MCF 10A (cell line): ENCODE measurements at regions not wholly inside any gene's neighbourhood (a gene's known extent, or its start where the extent isn't known, plus 50 kb on each side); places are given as distances from the start of the nearest gene placed in this dataset.

Experiments
- BruUV-seq: library from RNA; stranded (reverse); fragments of 400-500 nt; replicated peaks from 2 replicates; lab custom pipeline; 2021; lab: Mats Ljungman, UMichigan
- CTCF ChIA-PET: fragments of 300-600 bp; sonication (Branson Sonifier 250); formaldehyde crosslinking; extraction: SDS; loops from one replicate; lab custom pipeline; 2021; ENCODE audit warnings: antibody characterized with exemption, inconsistent platforms; lab: Yijun Ruan, JAX
- POLR2A ChIA-PET: fragments of 300-600, 350-650 bp; sonication (Branson Sonifier 250); formaldehyde crosslinking; extraction: SDS; loops from one replicate; lab custom pipeline; 2020; ENCODE audit warnings: antibody characterized with exemption, inconsistent platforms; lab: Yijun Ruan, JAX
- DNase-seq: peaks from one replicate; pipeline ENCODE4 v3.0.0-alpha.2; 2018; ENCODE audit not compliant: unreplicated experiment
- H3K27ac Mint-ChIP-seq: one replicate; pipeline ENCODE4 v1.8.0; 2022; ENCODE audit warnings: mild to moderate bottlenecking, low read depth, mixed read lengths; ENCODE audit not compliant: unreplicated experiment
- H3K27me3 Mint-ChIP-seq: one replicate; pipeline ENCODE4 v1.8.0; 2022; ENCODE audit warnings: mixed read lengths; ENCODE audit not compliant: insufficient read depth, unreplicated experiment
- H3K36me3 Mint-ChIP-seq: one replicate; pipeline ENCODE4 v1.8.0; 2022; ENCODE audit warnings: mild to moderate bottlenecking, moderate library complexity, mixed read lengths; ENCODE audit not compliant: insufficient read depth, unreplicated experiment
- H3K4me1 Mint-ChIP-seq: one replicate; pipeline ENCODE4 v1.8.0; 2022; ENCODE audit warnings: mixed read lengths; ENCODE audit not compliant: insufficient read depth, unreplicated experiment
- H3K4me3 Mint-ChIP-seq: one replicate; pipeline ENCODE4 v1.8.0; 2022; ENCODE audit warnings: mild to moderate bottlenecking, moderate library complexity, mixed read lengths; ENCODE audit not compliant: unreplicated experiment
- H3K9me3 Mint-ChIP-seq: one replicate; pipeline ENCODE4 v1.8.0; 2022; ENCODE audit warnings: mixed read lengths; ENCODE audit not compliant: unreplicated experiment
- CTCF ChIP-seq: fragments of 200-600 bp; IDR thresholded peaks from one replicate; pipeline ENCODE4 v1.8.0; 2022; ENCODE audit warnings: antibody characterized with exemption, mild to moderate bottlenecking; ENCODE audit not compliant: unreplicated experiment
- intact Hi-C: fragments of 100-400 bp; cut with micrococcal nuclease; formaldehyde crosslinking; loops from 2 replicates; pipeline ENCODE4 v1.14.1; 2022

DNA sequence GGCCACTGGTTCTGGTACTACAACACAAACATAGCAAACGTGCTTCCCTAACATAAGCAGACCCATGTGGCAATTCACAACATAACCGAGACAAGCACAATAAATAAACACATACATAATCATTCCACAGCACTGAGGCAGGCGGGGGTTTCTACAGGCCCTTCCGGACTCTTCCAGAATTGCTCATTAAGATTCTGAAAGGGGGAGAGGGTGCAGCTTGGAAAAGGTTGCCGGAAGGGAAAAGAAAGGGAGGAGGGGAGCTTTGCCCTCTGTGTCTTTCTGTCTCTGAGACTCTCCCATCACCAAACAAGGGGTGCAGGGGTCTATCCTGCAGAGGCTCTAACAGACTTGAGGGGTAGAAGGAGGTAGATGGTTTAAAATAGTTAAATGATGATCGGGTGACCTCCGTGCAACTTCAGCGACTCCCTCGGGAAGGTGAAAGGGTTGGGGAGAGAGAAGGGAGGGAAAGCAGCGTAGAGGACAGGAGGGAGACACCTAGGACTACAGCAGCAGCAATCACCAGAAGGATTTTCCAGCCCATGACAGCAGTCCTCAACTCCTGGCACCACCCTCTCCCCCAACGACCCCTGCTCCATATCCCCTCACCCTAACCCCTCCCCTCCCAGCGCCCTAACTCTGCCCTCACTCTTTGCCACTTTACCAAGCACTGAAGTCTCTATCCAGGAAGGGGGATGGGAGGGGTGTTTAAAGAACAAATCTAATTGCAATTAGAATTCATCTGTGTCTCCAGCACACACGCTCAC lies 365.5 kb upstream of the ESRRG start:
- Mint-ChIP-seq H3K9me3 (no peaks in the 10 kb centered on the region), H3K27me3 (peaks cover 23% of the 10 kb centered on the region)
- intact Hi-C loops = no loop called here

GRCh38 chr1:217088011-217088410 lies 364.8 kb upstream of the ESRRG start:
- Mint-ChIP-seq H3K27me3 (peaks cover 23% of the 10 kb centered on the region), H3K4me1 (peaks cover 11% of the 10 kb centered on the region), H3K4me3 (no peak overlapping the region), H3K27ac (no peak overlapping the region), H3K9me3 (no peaks in the 10 kb centered on the region), H3K36me3 (no peaks in the 10 kb centered on the region)
- intact Hi-C loops = no loop called here
- BruUV-seq = no TSS peak
- ChIA-PET CTCF (interaction anchor here (0.6 to 1.1 kb wide), 5 partner anchors 41 to 274 kb away, joined by 3 to 4 read pairs (median 3); no protein-coding TSS in a partner anchor), POLR2A (interaction anchor here (0.6 kb wide), 1 partner anchor 466 kb away, joined by 3 read pairs; no protein-coding TSS in a partner anchor)
- TF ChIP-seq CTCF = no peak
- DNase-seq = no peak

More for the DNA sequence above, 365.5 kb upstream of the ESRRG start:
- no TSS peak for BruUV-seq
- ChIA-PET POLR2A (no interaction called here), CTCF (interaction anchor here (0.7 kb wide), 1 partner anchor 48 kb away, joined by 3 read pairs; no protein-coding TSS in a partner anchor)
- Mint-ChIP-seq H3K36me3 (no peaks in the 10 kb centered on the region), H3K27ac (no peak overlapping the region), H3K4me1 (peaks cover 11% of the 10 kb centered on the region), H3K4me3 (peak overlapping the region; percentile 69)
- no peak for TF ChIP-seq CTCF
- no peak for DNase-seq

DNA sequence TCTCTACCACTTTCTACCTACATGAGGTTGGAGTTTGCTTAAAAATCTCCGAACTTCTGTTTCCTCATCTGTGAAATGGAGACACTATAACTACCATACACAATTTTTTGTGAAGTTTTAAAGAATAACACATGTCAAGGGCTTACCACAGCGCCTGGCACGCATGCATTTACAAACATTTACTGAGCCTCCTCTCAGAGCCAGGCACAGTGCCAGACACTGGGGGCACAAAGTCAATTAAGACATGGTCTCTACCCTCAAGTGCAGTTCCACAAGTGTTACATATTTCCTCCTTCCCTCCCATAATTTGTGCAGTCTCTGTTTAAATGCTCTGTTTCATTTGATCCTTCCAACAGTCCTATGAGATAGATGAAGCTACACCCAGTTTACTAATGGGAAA lies 356.4 kb upstream of the ESRRG start:
- H3K27ac Mint-ChIP-seq = no peak overlapping the region
- no peak for DNase-seq
- peaks cover 10% of the 10 kb centered on the region for H3K27me3 Mint-ChIP-seq
- ChIA-PET CTCF (interaction anchor here (0.7 kb wide), 1 partner anchor 1107 kb away, joined by 3 read pairs; no protein-coding TSS in a partner anchor), POLR2A (no interaction called here)
- no peak overlapping the region for H3K4me3 Mint-ChIP-seq
- no peaks in the 10 kb centered on the region for H3K4me1 Mint-ChIP-seq
- no peak for TF ChIP-seq CTCF
- intact Hi-C loops = no loop called here
- no peaks in the 10 kb centered on the region for H3K36me3 Mint-ChIP-seq
- BruUV-seq = no TSS peak
- H3K9me3 Mint-ChIP-seq = no peaks in the 10 kb centered on the region

DNA sequence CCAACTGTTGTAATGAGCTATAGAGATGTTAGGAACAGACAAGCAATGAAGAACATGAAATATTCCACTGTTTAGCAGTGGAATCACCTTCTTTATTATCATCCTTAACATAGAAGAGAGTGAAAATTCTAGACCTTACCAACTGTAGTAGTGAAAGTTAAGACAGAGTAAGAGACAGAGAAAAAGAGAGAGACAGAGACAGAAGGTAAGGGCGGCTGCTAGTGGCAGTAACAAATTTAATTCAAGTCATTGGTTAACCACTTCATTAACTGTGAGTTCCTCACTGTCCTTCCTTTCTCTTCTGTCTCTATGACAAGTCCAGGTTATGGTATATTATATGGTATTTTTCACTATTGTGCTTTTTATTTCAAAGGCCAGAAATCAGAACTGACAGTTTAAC lies 355.7 kb upstream of the ESRRG start:
- POLR2A ChIA-PET = no interaction called here
- intact Hi-C loops = no loop called here
- Mint-ChIP-seq H3K27me3 (peaks cover 10% of the 10 kb centered on the region), H3K4me1 (no peaks in the 10 kb centered on the region), H3K36me3 (no peaks in the 10 kb centered on the region), H3K27ac (no peak overlapping the region), H3K4me3 (no peak overlapping the region), H3K9me3 (no peaks in the 10 kb centered on the region)
- BruUV-seq = no TSS peak
- TF ChIP-seq CTCF = no peak
- no peak for DNase-seq
- CTCF ChIA-PET = interaction anchor here (0.6 to 1.3 kb wide), 2 partner anchors 155 to 329 kb away, joined by 3 to 8 read pairs; no protein-coding TSS in a partner anchor
